T-helper 17 cell (primary cell): ENCODE measurements at regions not wholly inside any gene's neighbourhood (a gene's known extent, or its start where the extent isn't known, plus 50 kb on each side); places are given as distances from the start of the nearest gene placed in this dataset.

Experiments used
- ATAC-seq: fragments of 150-1000 bp; cut with Tn5 transposase; 2 replicates; pipeline ENCODE4 v1.10.0; 2021; ENCODE audit warnings: mild to moderate bottlenecking, moderate library complexity
- DNase-seq, 3 donors: peaks; one replicate each; pipeline versions ENCODE4 v3.0.0 to v3.0.0-alpha.2; 2020 to 2021
- H3K9me3 ChIP-seq: one replicate; pipeline ENCODE4 v1.7.0; 2013; ENCODE audit warnings: low read length, mild to moderate bottlenecking; ENCODE audit not compliant: control insufficient read depth, poor library complexity, severe bottlenecking
- H3K27ac Mint-ChIP-seq: one replicate; pipeline ENCODE4 v1.8.0; 2022; ENCODE audit warnings: mild to moderate bottlenecking, moderate library complexity, mixed read lengths
- H3K27me3 Mint-ChIP-seq: one replicate; pipeline ENCODE4 v1.8.0; 2022; ENCODE audit warnings: mixed read lengths
- H3K36me3 Mint-ChIP-seq: one replicate; pipeline ENCODE4 v1.8.0; 2022; ENCODE audit warnings: low read depth, mixed read lengths
- H3K4me1 Mint-ChIP-seq: one replicate; pipeline ENCODE4 v1.8.0; 2022; ENCODE audit warnings: mild to moderate bottlenecking, mixed read lengths
- H3K4me3 Mint-ChIP-seq: one replicate; pipeline ENCODE4 v1.8.0; 2022; ENCODE audit warnings: mild to moderate bottlenecking, moderate library complexity, mixed read lengths

- no peak overlapping the region for H3K4me3 Mint-ChIP-seq
Observed at GRCh38 chr6:155946860-155947259, 491.2 kb upstream of the NOX3 start.

GRCh38 chr6:155943635-155944034 is 488.0 kb upstream of the NOX3 start:
- ATAC-seq, result no peak
- Mint-ChIP-seq H3K4me1 (no peaks in the 10 kb centered on the region), H3K27ac (no peak overlapping the region), H3K36me3 (no peaks in the 10 kb centered on the region), H3K4me3 (no peak overlapping the region), H3K27me3 (no peaks in the 10 kb centered on the region)
- DNase-seq, result no peak
- H3K9me3 ChIP-seq, result peaks cover 3% of the 10 kb centered on the region

More at GRCh38 chr6:155946860-155947259, 491.2 kb upstream of the NOX3 start:
- H3K36me3 Mint-ChIP-seq, result peaks cover 2% of the 10 kb centered on the region
- H3K27ac Mint-ChIP-seq, result no peak overlapping the region
- no peaks in the 10 kb centered on the region for H3K9me3 ChIP-seq
- H3K27me3 Mint-ChIP-seq, result no peaks in the 10 kb centered on the region
- DNase-seq, result no peak
- ATAC-seq, result no peak
- H3K4me1 Mint-ChIP-seq, result no peaks in the 10 kb centered on the region

DNA sequence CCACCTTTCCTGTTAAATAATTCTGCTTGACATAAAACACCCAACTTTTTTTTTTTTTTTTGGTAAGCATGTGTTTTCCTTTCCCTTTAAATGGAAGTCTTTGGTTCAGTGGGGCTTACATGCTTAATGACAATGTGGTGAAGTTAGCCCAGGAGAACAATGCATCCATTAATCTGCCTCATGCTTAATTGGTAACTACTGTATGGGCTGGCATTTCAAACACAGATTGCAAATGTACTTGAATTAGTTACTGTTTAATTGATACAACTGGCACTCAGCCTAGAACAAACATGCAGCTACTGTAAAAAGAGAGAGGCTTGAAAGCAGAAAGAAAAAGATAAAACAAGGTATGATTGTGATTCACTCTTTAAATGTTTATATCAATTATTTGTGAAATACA is 483.6 kb upstream of the NOX3 start:
- H3K4me1 Mint-ChIP-seq, result no peaks in the 10 kb centered on the region
- H3K27me3 Mint-ChIP-seq, result no peaks in the 10 kb centered on the region
- no peaks in the 10 kb centered on the region for H3K36me3 Mint-ChIP-seq
- no peak overlapping the region for H3K4me3 Mint-ChIP-seq
- peaks cover 3% of the 10 kb centered on the region for H3K9me3 ChIP-seq
- no peak for DNase-seq
- ATAC-seq, result no peak
- H3K27ac Mint-ChIP-seq, result no peak overlapping the region

- peaks cover 3% of the 10 kb centered on the region for H3K9me3 ChIP-seq
- H3K36me3 Mint-ChIP-seq, result no peaks in the 10 kb centered on the region
- no peak overlapping the region for H3K27ac Mint-ChIP-seq
- H3K27me3 Mint-ChIP-seq, result no peaks in the 10 kb centered on the region
- ATAC-seq (no peak), DNase-seq (no peak)
- no peak overlapping the region for H3K4me3 Mint-ChIP-seq
- H3K4me1 Mint-ChIP-seq, result no peaks in the 10 kb centered on the region
Observed at GRCh38 chr6:155936551-155936950, 480.9 kb upstream of the NOX3 start.

- DNase-seq (no peak), ATAC-seq (no peak)
- Mint-ChIP-seq H3K27me3 (no peaks in the 10 kb centered on the region), H3K4me1 (no peaks in the 10 kb centered on the region), H3K36me3 (no peaks in the 10 kb centered on the region), H3K27ac (no peak overlapping the region), H3K4me3 (no peak overlapping the region)
- H3K9me3 ChIP-seq, result no peaks in the 10 kb centered on the region
Observed at GRCh38 chr6:155936127-155936526, 480.5 kb upstream of the NOX3 start.

DNA sequence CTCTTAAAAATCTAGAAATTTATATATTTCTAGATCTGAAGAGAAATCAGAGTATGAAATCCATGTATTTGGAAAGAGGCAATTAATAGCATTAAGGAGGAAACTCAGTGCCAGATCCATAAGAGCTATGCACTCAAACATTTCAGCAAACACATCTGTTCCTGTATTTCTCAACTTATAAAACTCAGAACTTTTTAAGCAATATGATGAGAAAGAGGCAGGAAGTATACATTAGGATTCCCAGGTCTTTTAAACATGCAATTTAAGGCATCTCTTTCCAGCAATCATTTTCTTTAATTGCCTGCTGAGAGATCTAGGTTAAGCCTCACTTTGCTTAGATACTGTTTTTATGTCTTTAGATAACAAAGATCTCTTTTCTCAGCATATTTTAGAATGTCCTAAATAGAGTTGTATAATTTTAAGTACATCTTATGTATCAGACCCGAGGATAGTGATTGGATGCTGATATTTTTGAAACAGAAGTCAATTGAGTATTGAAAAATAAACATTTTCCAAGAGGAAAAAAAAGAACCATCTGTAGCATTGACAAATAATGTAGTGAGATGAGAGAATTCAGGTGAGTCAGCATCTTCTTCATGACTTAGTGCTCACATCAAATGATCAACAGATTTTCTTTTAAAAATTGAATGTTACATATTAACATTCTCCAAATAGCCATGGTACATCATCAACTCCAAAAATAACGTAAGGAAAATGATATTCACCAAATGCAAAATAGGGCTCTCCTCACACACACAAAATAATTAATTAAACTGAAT is 461.4 kb upstream of the NOX3 start:
- H3K27ac Mint-ChIP-seq, result no peak overlapping the region
- no peaks in the 10 kb centered on the region for H3K9me3 ChIP-seq
- ATAC-seq (no peak), DNase-seq (no peak)
- no peaks in the 10 kb centered on the region for H3K36me3 Mint-ChIP-seq
- no peaks in the 10 kb centered on the region for H3K4me1 Mint-ChIP-seq
- no peaks in the 10 kb centered on the region for H3K27me3 Mint-ChIP-seq
- no peak overlapping the region for H3K4me3 Mint-ChIP-seq

DNA sequence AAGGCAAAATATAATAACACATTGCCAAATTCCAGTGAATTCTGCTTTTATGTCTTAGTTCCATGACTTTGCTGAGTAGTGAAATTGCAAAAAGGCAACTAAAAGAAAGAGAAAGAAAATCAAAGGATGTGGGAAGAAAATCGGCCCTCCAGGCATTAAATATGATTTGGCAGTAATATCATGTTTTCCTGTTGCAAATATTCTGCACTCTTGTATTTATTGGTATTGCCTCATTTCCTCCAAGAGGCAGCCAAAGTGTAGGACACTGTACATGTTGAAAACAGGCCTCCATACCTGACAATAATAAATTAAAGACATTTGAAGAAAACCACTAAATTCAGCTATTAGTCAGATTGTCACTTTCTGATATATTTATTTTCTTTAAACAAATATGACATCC is 460.0 kb upstream of the NOX3 start:
- ATAC-seq (no peak), DNase-seq (no peak)
- H3K27me3 Mint-ChIP-seq, result no peaks in the 10 kb centered on the region
- no peak overlapping the region for H3K4me3 Mint-ChIP-seq
- no peaks in the 10 kb centered on the region for H3K36me3 Mint-ChIP-seq
- H3K27ac Mint-ChIP-seq, result no peak overlapping the region
- H3K9me3 ChIP-seq, result no peaks in the 10 kb centered on the region
- H3K4me1 Mint-ChIP-seq, result no peaks in the 10 kb centered on the region

- DNase-seq (no peak), ATAC-seq (no peak)
- no peaks in the 10 kb centered on the region for H3K4me1 Mint-ChIP-seq
- no peaks in the 10 kb centered on the region for H3K27me3 Mint-ChIP-seq
- no peak overlapping the region for H3K27ac Mint-ChIP-seq
- no peaks in the 10 kb centered on the region for H3K9me3 ChIP-seq
- no peaks in the 10 kb centered on the region for H3K36me3 Mint-ChIP-seq
- H3K4me3 Mint-ChIP-seq, result no peak overlapping the region
Observed at GRCh38 chr6:155913816-155914215, 458.2 kb upstream of the NOX3 start.

DNA sequence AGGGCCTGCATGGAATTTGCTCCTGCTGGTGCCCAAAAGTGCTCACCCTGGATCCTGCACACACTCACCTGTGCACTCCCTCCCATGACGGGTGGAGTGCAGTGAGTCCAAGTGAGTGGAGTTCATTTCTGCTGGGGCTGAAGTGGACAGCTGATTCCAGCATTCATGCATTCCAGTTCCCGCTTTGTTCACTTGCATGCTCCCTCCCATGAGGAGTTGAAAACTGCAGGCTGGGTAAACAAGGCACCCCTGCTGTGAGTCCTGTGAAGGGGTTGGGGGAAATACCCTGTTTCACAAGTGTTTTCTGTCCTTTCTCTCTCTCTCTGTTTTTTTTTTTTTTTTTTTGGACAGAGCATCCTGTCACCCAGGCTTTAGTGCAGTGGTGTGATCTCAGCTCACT is 454.1 kb upstream of the NOX3 start:
- Mint-ChIP-seq H3K4me1 (no peaks in the 10 kb centered on the region), H3K27ac (no peak overlapping the region), H3K4me3 (no peak overlapping the region), H3K27me3 (no peaks in the 10 kb centered on the region), H3K36me3 (peaks cover 2% of the 10 kb centered on the region)
- ATAC-seq (no peak), DNase-seq (no peak)
- H3K9me3 ChIP-seq, result no peaks in the 10 kb centered on the region

GRCh38 chr6:155895641-155896040 is 440.0 kb upstream of the NOX3 start:
- no peaks in the 10 kb centered on the region for H3K36me3 Mint-ChIP-seq
- H3K27me3 Mint-ChIP-seq, result no peaks in the 10 kb centered on the region
- no peaks in the 10 kb centered on the region for H3K9me3 ChIP-seq
- no peak for DNase-seq
- no peaks in the 10 kb centered on the region for H3K4me1 Mint-ChIP-seq
- H3K27ac Mint-ChIP-seq, result no peak overlapping the region
- ATAC-seq, result no peak
- H3K4me3 Mint-ChIP-seq, result no peak overlapping the region

GRCh38 chr6:155894758-155895157 is 439.1 kb upstream of the NOX3 start:
- Mint-ChIP-seq H3K27me3 (no peaks in the 10 kb centered on the region), H3K4me3 (no peak overlapping the region), H3K4me1 (no peaks in the 10 kb centered on the region), H3K36me3 (no peaks in the 10 kb centered on the region), H3K27ac (no peak overlapping the region)
- DNase-seq, result no peak
- ATAC-seq, result no peak
- H3K9me3 ChIP-seq, result no peaks in the 10 kb centered on the region

DNA sequence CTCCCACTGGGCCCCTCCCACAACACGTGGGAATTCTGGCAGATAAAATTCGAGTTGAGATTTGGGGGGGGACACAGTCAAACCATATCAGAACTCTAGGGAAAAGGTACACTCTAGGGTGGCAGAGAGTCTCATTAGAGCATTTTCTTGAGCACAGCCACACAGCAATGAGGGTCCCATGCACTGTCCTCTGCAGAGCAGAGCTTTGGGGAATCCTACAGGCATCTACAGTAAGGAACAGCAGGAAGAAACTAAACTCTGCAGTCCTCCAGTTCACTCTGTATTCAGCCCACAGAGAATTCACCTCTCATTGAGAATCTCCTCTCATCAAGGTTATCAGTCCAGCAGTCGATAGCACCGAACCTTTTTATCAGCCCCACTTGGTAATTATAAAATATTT is 438.6 kb upstream of the NOX3 start:
- Mint-ChIP-seq H3K36me3 (no peaks in the 10 kb centered on the region), H3K27me3 (no peaks in the 10 kb centered on the region), H3K4me1 (no peaks in the 10 kb centered on the region), H3K4me3 (no peak overlapping the region), H3K27ac (no peak overlapping the region)
- DNase-seq (no peak), ATAC-seq (no peak)
- no peaks in the 10 kb centered on the region for H3K9me3 ChIP-seq

GRCh38 chr6:155890409-155890808 is 434.8 kb upstream of the NOX3 start:
- Mint-ChIP-seq H3K27ac (no peak overlapping the region), H3K4me1 (no peaks in the 10 kb centered on the region), H3K36me3 (no peaks in the 10 kb centered on the region), H3K27me3 (no peaks in the 10 kb centered on the region), H3K4me3 (no peak overlapping the region)
- H3K9me3 ChIP-seq, result no peaks in the 10 kb centered on the region
- DNase-seq (no peak), ATAC-seq (no peak)

DNA sequence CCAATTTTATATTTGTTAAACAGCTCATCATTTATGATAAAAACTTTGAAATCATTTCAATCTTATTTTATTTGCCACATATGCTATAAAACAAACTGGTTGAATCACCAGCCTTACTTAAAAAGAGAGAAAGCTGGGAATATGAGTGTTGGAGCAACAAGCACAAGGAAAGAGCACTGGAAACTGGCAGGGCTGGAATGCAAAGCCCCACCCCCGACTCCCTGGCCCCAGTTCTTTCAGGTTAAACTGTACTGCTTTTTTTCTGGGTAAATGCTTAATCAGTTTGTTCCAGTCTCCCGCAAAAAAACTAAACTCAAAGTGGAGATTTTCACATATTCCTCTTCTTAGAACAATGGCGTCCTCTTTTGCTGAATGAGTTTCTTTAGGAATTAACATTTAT is 433.8 kb upstream of the NOX3 start:
- H3K27me3 Mint-ChIP-seq, result no peaks in the 10 kb centered on the region
- ATAC-seq, result no peak
- no peak overlapping the region for H3K27ac Mint-ChIP-seq
- DNase-seq, result no peak
- H3K4me1 Mint-ChIP-seq, result peaks cover 3% of the 10 kb centered on the region
- no peaks in the 10 kb centered on the region for H3K36me3 Mint-ChIP-seq
- no peak overlapping the region for H3K4me3 Mint-ChIP-seq
- H3K9me3 ChIP-seq, result no peaks in the 10 kb centered on the region
